HFF-Myc (cell line): ENCODE measurements at regions not wholly inside any gene's neighbourhood (a gene's known extent, or its start where the extent isn't known, plus 50 kb on each side); places are given as distances from the start of the nearest gene placed in this dataset.
A peak's percentile ranks its signal among the peaks of the same experiment; 100 is the strongest.

Source experiments
- DNase-seq: peaks from one replicate; pipeline ENCODE4 v3.0.0-alpha.2; 2011; ENCODE audit warnings: low read depth; ENCODE audit errors: extremely low read depth
- H3K4me3 ChIP-seq: replicated peaks from 2 replicates; pipeline ENCODE4 v1.5.1; 2011; ENCODE audit warnings: low read depth, mild to moderate bottlenecking, control low read depth, low read length
- TF ChIP-seq, protein P1 (sequence below): IDR thresholded peaks from 2 replicates; pipeline ENCODE4 v1.5.1; 2012; ENCODE audit warnings: mild to moderate bottlenecking, low read depth, low read length, control low read depth; ENCODE audit errors: missing control alignments

GRCh38 chr17:70390049-70390448, 220.7 kb downstream of the KCNJ2 start:
- no peak for DNase-seq
- no peak overlapping the region for H3K4me3 ChIP-seq
- TF ChIP-seq, protein P1, sequence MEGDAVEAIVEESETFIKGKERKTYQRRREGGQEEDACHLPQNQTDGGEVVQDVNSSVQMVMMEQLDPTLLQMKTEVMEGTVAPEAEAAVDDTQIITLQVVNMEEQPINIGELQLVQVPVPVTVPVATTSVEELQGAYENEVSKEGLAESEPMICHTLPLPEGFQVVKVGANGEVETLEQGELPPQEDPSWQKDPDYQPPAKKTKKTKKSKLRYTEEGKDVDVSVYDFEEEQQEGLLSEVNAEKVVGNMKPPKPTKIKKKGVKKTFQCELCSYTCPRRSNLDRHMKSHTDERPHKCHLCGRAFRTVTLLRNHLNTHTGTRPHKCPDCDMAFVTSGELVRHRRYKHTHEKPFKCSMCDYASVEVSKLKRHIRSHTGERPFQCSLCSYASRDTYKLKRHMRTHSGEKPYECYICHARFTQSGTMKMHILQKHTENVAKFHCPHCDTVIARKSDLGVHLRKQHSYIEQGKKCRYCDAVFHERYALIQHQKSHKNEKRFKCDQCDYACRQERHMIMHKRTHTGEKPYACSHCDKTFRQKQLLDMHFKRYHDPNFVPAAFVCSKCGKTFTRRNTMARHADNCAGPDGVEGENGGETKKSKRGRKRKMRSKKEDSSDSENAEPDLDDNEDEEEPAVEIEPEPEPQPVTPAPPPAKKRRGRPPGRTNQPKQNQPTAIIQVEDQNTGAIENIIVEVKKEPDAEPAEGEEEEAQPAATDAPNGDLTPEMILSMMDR = no peak

DNA sequence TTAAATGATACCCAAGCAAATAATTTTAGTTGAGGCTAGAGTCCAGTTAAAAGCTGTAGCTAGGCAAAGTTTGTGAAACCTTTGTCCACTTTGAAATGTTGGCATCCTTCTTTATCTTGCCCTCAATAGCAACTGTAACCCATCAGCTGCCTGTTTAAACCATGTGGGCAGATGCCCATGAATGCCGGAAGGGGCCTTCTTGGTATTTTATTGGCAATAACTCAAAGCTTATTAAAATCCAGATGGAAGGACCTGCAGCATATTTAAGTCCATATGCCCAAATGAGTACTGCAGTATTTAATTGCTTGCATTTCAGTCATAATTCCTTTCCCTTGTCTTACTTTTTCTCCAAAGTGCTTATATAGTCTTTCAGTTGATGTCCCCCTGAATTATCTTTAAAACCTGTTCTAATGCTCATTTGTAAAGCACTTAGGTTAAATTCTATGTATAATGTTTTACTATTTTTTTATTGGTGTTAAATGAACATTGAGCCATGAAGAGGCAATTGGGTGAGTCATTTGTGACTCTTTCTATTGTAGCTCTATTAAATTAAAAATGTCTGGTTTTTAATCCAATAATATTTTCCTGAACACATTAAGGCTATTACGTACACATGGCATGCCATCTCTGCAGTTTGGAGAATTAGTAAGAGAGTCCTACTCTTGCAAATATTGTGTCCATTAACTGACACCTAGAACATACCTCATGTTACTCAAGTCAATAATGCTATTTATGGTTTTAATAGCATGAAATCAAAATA, 225.3 kb downstream of the KCNJ2 start:
- TF ChIP-seq, protein P1 = no peak
- H3K4me3 ChIP-seq = no peak overlapping the region
- no peak for DNase-seq

- H3K4me3 ChIP-seq = no peak overlapping the region
- DNase-seq = peak; percentile 87
- TF ChIP-seq, protein P1 = no peak
These were observed 236.3 kb downstream of the KCNJ2 start for GRCh38 chr17:70405492-70406220.

DNA sequence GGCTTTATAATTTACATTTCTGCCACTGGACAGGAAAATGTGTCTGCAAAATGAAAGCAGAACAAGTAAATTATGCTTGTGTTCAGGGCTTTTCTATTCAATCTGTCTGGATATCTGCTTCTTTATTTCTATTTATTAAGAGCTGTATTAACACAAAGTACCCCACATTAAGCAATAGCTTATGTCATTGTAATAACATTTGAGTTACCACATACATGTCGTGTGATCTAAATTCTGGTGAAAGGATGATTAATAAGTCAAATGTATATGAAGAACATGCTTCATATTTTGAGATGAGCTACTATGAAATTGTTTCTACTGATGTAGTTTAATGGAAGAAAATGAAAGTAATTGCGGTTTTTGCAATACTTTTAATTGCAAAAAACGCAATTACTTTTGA, 238.2 kb downstream of the KCNJ2 start:
- no peak for DNase-seq
- TF ChIP-seq, protein P1 = no peak
- no peak overlapping the region for H3K4me3 ChIP-seq

DNA sequence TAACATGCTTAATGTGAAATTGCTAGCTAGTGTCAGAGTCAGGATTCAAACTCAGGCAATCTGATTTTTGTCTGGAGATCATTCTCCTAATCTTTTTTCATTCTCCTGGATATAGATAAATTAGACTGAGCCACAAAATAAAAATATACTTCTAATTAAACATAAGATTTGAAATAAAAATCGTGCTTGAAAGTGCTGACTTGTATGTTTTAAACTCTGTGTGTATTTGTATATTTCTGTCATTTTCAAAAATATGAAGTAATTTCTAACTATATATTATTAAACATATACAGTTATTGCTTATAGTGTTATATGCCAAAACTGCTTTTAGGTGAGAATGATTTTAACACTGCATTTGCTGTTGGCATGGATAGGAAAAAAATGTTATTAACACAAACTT, 239.4 kb downstream of the KCNJ2 start:
- DNase-seq = no peak
- no peak overlapping the region for H3K4me3 ChIP-seq
- TF ChIP-seq, protein P1 = no peak

DNA sequence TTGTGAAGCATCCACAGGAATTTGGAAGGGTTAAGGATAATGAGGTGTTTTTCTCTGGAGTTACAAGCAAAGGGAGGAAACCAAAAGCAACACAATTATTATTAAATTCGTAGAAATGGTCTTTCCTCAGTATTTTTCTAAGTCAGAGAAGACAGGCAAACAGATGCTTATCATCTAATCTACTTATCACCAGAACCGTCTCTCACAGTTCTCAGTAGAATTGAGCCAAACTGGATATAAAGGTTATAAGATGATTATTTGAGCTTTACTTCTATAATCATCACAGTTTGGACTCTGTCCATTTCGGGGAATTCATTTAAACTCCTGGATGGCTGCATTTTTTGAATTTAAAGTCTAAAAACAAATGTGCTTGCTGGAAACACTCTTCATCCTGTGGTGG, 245.0 kb downstream of the KCNJ2 start:
- TF ChIP-seq, protein P1 = no peak
- no peak overlapping the region for H3K4me3 ChIP-seq
- DNase-seq = no peak
